Spinal cord (tissue), 9 donors: ENCODE measurements at regions not wholly inside any gene's neighbourhood (a gene's known extent, or its start where the extent isn't known, plus 50 kb on each side); places are given as distances from the start of the nearest gene placed in this dataset.

Experiments used
- DNase-seq, 6 donors: peaks; one replicate each; pipeline versions ENCODE4 v3.0.0 to v3.0.0-alpha.2; 2013 to 2015; ENCODE audit warnings: low spot score in 6 of 6, low read depth in 4 of 6
- H3K27ac ChIP-seq: one replicate; pipeline ENCODE4 v1.5.1; 2013; ENCODE audit warnings: low read depth, low read length, control low read depth
- H3K27me3 ChIP-seq: one replicate; pipeline ENCODE4 v1.6.1; 2013; ENCODE audit warnings: low read length; ENCODE audit not compliant: control insufficient read depth, insufficient read depth
- H3K36me3 ChIP-seq: one replicate; pipeline ENCODE4 v1.6.1; 2013; ENCODE audit warnings: low read length; ENCODE audit not compliant: control insufficient read depth, insufficient read depth
- H3K4me1 ChIP-seq: one replicate; pipeline ENCODE4 v1.6.1; 2013; ENCODE audit warnings: low read length; ENCODE audit not compliant: control insufficient read depth, insufficient read depth
- H3K4me3 ChIP-seq: one replicate; pipeline ENCODE4 v1.5.1; 2013; ENCODE audit warnings: low read depth, low read length, control low read depth
- H3K9me3 ChIP-seq: one replicate; pipeline ENCODE4 v1.6.1; 2013; ENCODE audit warnings: low read length; ENCODE audit not compliant: control insufficient read depth, insufficient read depth
- WGBS: methylation state at CpG from one replicate; pipeline ENCODE4 v1.1.5; 2013; ENCODE audit warnings: missing lambda C conversion rate; ENCODE audit not compliant: insufficient coverage; 5-methylcytosine and 5-hydroxymethylcytosine counted together
- donor health status: healthy.

DNA sequence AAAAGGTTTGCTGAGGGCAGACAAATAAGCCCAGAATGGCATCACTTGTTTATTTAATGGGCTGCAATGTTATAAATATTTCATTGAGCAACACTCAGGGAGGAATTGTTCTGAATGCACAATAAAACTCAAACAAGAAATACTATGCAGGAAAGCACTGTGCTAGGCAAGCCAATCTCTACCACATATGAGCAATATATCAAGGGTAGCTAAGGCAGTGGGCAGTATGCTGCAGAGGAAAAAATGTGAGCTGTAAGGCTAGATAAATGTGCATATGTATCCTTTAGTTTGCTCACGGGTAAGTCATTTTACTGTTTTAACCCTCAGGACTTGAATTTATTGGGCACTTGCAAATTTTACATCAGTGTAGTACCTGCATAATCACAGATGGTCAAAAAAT is 349.6 kb downstream of the CDC14C start:
- Histone ChIP-seq H3K4me3 (no peak overlapping the region), H3K27me3 (no peaks in the 10 kb centered on the region), H3K36me3 (no peaks in the 10 kb centered on the region), H3K9me3 (no peaks in the 10 kb centered on the region), H3K27ac (no peak overlapping the region), H3K4me1 (no peaks in the 10 kb centered on the region)
- DNase-seq = peak in 1 of 6 donors; percentile 45
- WGBS = no CpG with 5 or more reads among the region's 1 CpG

DNA sequence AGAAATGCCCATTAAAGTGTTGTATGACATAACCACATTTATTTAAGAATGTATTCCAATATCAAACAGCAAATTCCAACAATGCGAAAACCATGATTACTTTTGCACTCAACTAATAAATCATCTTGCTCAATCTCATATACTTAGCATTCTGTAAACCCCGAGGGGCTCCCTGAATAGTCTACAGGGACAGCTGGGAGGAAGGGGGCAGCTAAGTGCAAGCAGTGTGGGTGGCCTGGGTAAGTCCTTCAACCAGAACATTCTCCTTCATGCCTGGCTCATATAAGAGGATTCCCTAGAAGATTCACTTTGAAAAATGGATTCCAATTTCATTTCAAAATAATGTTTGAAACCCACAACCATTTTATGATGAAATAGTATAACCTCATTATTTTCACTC is 355.5 kb downstream of the CDC14C start:
- Histone ChIP-seq H3K36me3 (no peaks in the 10 kb centered on the region), H3K9me3 (no peaks in the 10 kb centered on the region), H3K4me1 (no peaks in the 10 kb centered on the region), H3K4me3 (no peak overlapping the region), H3K27ac (no peak overlapping the region), H3K27me3 (no peaks in the 10 kb centered on the region)
- DNase-seq = no peak
- WGBS = no CpG with 5 or more reads among the region's 2 CpGs

DNA sequence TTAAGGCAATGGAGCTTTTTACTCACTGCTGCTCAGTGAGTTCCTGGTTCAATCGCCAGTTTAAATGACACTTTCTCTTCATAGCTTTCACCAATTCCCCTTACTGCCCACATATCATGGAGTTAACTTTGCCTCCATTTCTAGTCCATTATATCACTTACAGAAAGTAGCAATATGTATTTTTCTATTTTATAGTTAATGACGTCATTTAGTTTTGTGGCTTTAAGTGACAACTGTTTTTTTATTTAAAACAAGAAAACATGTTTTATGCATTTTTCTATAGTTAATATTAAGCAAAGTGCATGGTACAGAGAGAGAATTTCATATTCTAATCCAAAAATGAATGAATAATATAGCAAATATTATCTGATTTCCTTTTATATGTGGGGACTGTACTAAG is 363.3 kb downstream of the CDC14C start:
- Histone ChIP-seq H3K4me3 (no peak overlapping the region), H3K27me3 (no peaks in the 10 kb centered on the region), H3K9me3 (no peaks in the 10 kb centered on the region), H3K4me1 (no peaks in the 10 kb centered on the region), H3K36me3 (no peaks in the 10 kb centered on the region), H3K27ac (no peak overlapping the region)
- no CpG with 5 or more reads among the region's 2 CpGs for WGBS
- no peak for DNase-seq

- no peaks in the 10 kb centered on the region for H3K9me3 ChIP-seq
- no peak for DNase-seq
- H3K27me3 ChIP-seq = no peaks in the 10 kb centered on the region
- no CpG with 5 or more reads among the region's 4 CpGs for whole genome bisulfite sequencing
- H3K4me3 ChIP-seq = no peak overlapping the region
- no peaks in the 10 kb centered on the region for H3K36me3 ChIP-seq
- no peaks in the 10 kb centered on the region for H3K4me1 ChIP-seq
- H3K27ac ChIP-seq = no peak overlapping the region
Measured at GRCh38 chr7:49294611-49295010, 370.3 kb downstream of the CDC14C start.

DNA sequence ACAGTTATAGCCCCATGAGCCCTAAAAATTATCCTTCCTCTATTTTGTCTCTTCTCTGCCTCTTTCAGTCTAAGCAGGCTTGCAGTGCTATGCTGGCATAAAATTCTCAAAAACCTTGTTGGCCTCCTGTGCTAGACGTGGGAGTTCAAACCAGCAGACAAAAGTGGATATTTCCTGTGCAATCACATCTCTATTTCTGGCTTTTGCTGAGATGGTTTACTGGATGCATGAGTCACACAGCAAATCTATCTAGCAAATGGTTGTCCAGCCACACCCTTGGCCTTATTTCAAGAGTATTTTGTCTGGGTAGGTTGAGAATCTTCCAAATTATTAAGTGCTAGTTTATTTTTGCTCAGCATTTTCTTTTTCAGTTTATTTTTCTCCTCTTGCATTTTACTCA is 370.8 kb downstream of the CDC14C start:
- WGBS = 40% methylated on average over 1 of the region's 1 CpG

GRCh38 chr7:49297958-49298357 is 373.6 kb downstream of the CDC14C start:
- no CpG with 5 or more reads among the region's 1 CpG for WGBS
- Histone ChIP-seq H3K9me3 (no peaks in the 10 kb centered on the region), H3K4me3 (no peak overlapping the region), H3K36me3 (no peaks in the 10 kb centered on the region), H3K27me3 (no peaks in the 10 kb centered on the region), H3K27ac (no peak overlapping the region), H3K4me1 (no peaks in the 10 kb centered on the region)
- DNase-seq = no peak

More for the DNA sequence above, 370.8 kb downstream of the CDC14C start:
- no peaks in the 10 kb centered on the region for H3K4me1 ChIP-seq
- no peaks in the 10 kb centered on the region for H3K9me3 ChIP-seq
- no peak overlapping the region for H3K27ac ChIP-seq
- DNase-seq = no peak
- no peak overlapping the region for H3K4me3 ChIP-seq
- no peaks in the 10 kb centered on the region for H3K36me3 ChIP-seq
- no peaks in the 10 kb centered on the region for H3K27me3 ChIP-seq

- Histone ChIP-seq H3K36me3 (no peaks in the 10 kb centered on the region), H3K4me3 (no peak overlapping the region), H3K27ac (no peak overlapping the region), H3K27me3 (no peaks in the 10 kb centered on the region), H3K4me1 (no peaks in the 10 kb centered on the region), H3K9me3 (no peaks in the 10 kb centered on the region)
- DNase-seq = no peak
- 100% methylated on average over 1 of the region's 2 CpGs for WGBS
Measured at GRCh38 chr7:49308787-49309186, 384.4 kb downstream of the CDC14C start.

- DNase-seq = no peak
- H3K9me3 ChIP-seq = no peaks in the 10 kb centered on the region
- no CpG with 5 or more reads among the region's 4 CpGs for WGBS
Measured at GRCh38 chr7:49320083-49320482, 395.7 kb downstream of the CDC14C start.

DNA sequence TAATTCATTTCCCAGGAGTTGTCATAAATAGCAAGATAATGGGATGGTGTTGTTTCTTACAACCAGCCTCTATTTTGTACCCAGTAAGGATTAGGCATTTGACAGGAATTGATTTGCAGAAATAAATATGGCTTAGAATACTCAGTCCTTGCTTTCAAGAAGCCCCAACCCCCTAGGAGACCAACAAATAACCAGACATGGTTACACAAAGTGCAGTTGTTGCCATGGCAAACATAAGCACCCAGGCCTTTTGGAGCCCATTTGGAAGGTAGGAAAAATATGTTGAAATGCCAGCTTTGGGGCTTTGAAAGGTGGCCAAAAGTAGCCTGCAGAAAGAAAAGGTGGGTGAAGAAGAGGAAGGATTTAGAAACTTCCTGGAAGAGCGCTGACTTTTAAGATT is 397.5 kb downstream of the CDC14C start:
- H3K9me3 ChIP-seq = no peaks in the 10 kb centered on the region
- no peak overlapping the region for H3K27ac ChIP-seq
- DNase-seq = peak in 3 of 6 donors; percentile 2 to 65 (median 57)
- no CpG with 5 or more reads among the region's 1 CpG for WGBS
- no peaks in the 10 kb centered on the region for H3K36me3 ChIP-seq
- no peak overlapping the region for H3K4me3 ChIP-seq
- no peaks in the 10 kb centered on the region for H3K4me1 ChIP-seq
- no peaks in the 10 kb centered on the region for H3K27me3 ChIP-seq

More at GRCh38 chr7:49320083-49320482, 395.7 kb downstream of the CDC14C start:
- Histone ChIP-seq H3K27ac (no peak overlapping the region), H3K4me3 (no peak overlapping the region), H3K27me3 (no peaks in the 10 kb centered on the region), H3K4me1 (no peaks in the 10 kb centered on the region), H3K36me3 (no peaks in the 10 kb centered on the region)

DNA sequence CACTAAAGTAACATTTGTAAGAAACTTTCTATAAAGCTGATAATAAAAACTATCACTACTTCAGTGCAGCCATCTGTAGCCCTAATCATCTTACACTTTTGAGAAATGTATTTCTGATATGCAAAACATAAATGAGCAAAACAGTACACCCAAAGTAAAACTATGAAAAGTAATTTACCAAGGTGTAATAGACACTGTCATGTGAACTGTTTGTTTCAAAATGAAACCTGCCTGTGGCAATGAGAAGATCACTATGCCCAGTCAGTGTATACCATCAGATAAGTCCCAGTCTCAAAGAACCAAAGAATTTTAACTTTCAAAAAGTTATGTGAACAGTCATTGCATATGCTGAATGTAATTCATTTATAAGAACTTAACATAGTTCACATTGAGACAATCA is 398.1 kb downstream of the CDC14C start:
- no peak for DNase-seq
- Histone ChIP-seq H3K4me1 (no peaks in the 10 kb centered on the region), H3K27ac (no peak overlapping the region), H3K4me3 (no peak overlapping the region), H3K9me3 (no peaks in the 10 kb centered on the region), H3K27me3 (no peaks in the 10 kb centered on the region), H3K36me3 (no peaks in the 10 kb centered on the region)
